CD14-positive monocyte (primary cell): ENCODE measurements at regions not wholly inside any gene's neighbourhood (a gene's known extent, or its start where the extent isn't known, plus 50 kb on each side); places are given as distances from the start of the nearest gene placed in this dataset.

Source experiments
- DNase-seq, 3 donors: peaks; one replicate each; pipeline ENCODE4 v3.0.0-alpha.2; 2011 to 2022
- H2AFZ ChIP-seq: 2 replicates; pipeline ENCODE4 v1.6.0; 2012; ENCODE audit warnings: mild to moderate bottlenecking, low read depth, low read length, inconsistent platforms; ENCODE audit not compliant: insufficient read depth, poor library complexity, severe bottlenecking
- H3K27ac ChIP-seq, 2 donors: 1 replicate in 1 of 2; 2 replicates in 1 of 2; pipeline ENCODE4 v1.5.1; 2012 to 2013; ENCODE audit warnings: low read length in 2 of 2, control low read depth in 1 of 2, inconsistent platforms in 1 of 2, low read depth in 1 of 2, mild to moderate bottlenecking in 1 of 2
- H3K27me3 ChIP-seq, 2 donors: one replicate each; pipeline versions ENCODE4 v1.6.0 to v1.6.1; 2011 to 2013; ENCODE audit warnings: low read length in 2 of 2; ENCODE audit not compliant: control insufficient read depth in 2 of 2, insufficient read depth in 2 of 2
- H3K36me3 ChIP-seq, 2 donors: replicated peaks in 1 of 2; 1 replicate in 1 of 2; 2 replicates in 1 of 2; pipeline versions ENCODE4 v1.5.1 to v1.6.1; 2012 to 2013; ENCODE audit warnings: low read length in 2 of 2, control low read depth in 1 of 2, inconsistent platforms in 1 of 2, mild to moderate bottlenecking in 1 of 2; ENCODE audit not compliant: insufficient read depth in 2 of 2, control insufficient read depth in 1 of 2
- H3K4me1 ChIP-seq, 2 donors: 1 replicate in 1 of 2; 2 replicates in 1 of 2; pipeline versions ENCODE4 v1.5.1 to v1.6.1; 2012 to 2013; ENCODE audit warnings: low read length in 2 of 2, control low read depth in 1 of 2, inconsistent platforms in 1 of 2, mild to moderate bottlenecking in 1 of 2, moderate library complexity in 1 of 2; ENCODE audit not compliant: insufficient read depth in 2 of 2, control insufficient read depth in 1 of 2
- H3K4me2 ChIP-seq: replicated peaks from 2 replicates; pipeline ENCODE3; 2012; ENCODE audit warnings: low read length, moderate library complexity, mild to moderate bottlenecking; ENCODE audit not compliant: poor library complexity, severe bottlenecking; ENCODE audit errors: extremely low read depth
- H3K4me3 ChIP-seq, 3 experiments: fragments of 200-600 bp in 1 of 3; sonication (generic) in 1 of 3; replicated peaks in 1 of 3; 1 replicate in 2 of 3; 2 replicates in 1 of 3; pipeline ENCODE4 v1.5.1; 2011 to 2013; ENCODE audit warnings: low read length in 3 of 3, mild to moderate bottlenecking in 3 of 3, control low read depth in 2 of 3, low read depth in 2 of 3, inconsistent platforms in 1 of 3, moderate library complexity in 1 of 3
- H3K79me2 ChIP-seq: 2 replicates; pipeline ENCODE4 v1.6.0; 2012; ENCODE audit warnings: mild to moderate bottlenecking, control low read depth, inconsistent platforms, low read length, moderate library complexity; ENCODE audit not compliant: insufficient read depth
- H3K9ac ChIP-seq: 2 replicates; pipeline ENCODE4 v1.6.0; 2017; ENCODE audit warnings: low read length, mild to moderate bottlenecking; ENCODE audit not compliant: insufficient read depth, poor library complexity, severe bottlenecking
- H3K9me3 ChIP-seq, 2 donors: replicated peaks in 1 of 2; 1 replicate in 1 of 2; 2 replicates in 1 of 2; pipeline versions ENCODE4 v1.5.1 to v1.6.1; 2012 to 2013; ENCODE audit warnings: low read length in 2 of 2, control low read depth in 1 of 2; ENCODE audit not compliant: control insufficient read depth in 1 of 2, insufficient read depth in 1 of 2
- H4K20me1 ChIP-seq: 2 replicates; pipeline ENCODE4 v1.6.0; 2012; ENCODE audit warnings: mild to moderate bottlenecking, low read length, control low read depth, moderate library complexity; ENCODE audit not compliant: insufficient read depth
- H3K27ac Mint-ChIP-seq, 7 donors: one replicate each; pipeline ENCODE4 v1.8.0; 2020; ENCODE audit warnings: mild to moderate bottlenecking in 7 of 7, mixed read lengths in 7 of 7, moderate library complexity in 6 of 7, inconsistent platforms in 2 of 7
- H3K27me3 Mint-ChIP-seq, 3 donors: one replicate each; pipeline ENCODE4 v1.8.0; 2021 to 2022; ENCODE audit warnings: low read depth in 3 of 3, mild to moderate bottlenecking in 3 of 3, mixed read lengths in 3 of 3, moderate library complexity in 3 of 3, inconsistent platforms in 1 of 3
- H3K36me3 Mint-ChIP-seq, 2 donors: one replicate each; pipeline ENCODE4 v1.8.0; 2020; ENCODE audit warnings: mixed read lengths in 2 of 2, inconsistent platforms in 1 of 2, mild to moderate bottlenecking in 1 of 2
- H3K4me1 Mint-ChIP-seq: one replicate; pipeline ENCODE4 v1.8.0; 2020; ENCODE audit warnings: mild to moderate bottlenecking, mixed read lengths
- H3K4me3 Mint-ChIP-seq, 2 donors: one replicate each; pipeline ENCODE4 v1.8.0; 2020; ENCODE audit warnings: mild to moderate bottlenecking in 2 of 2, mixed read lengths in 2 of 2, moderate library complexity in 1 of 2
- H3K9me3 Mint-ChIP-seq, 7 donors: one replicate each; pipeline ENCODE4 v1.8.0; 2020 to 2022; ENCODE audit warnings: mixed read lengths in 7 of 7, mild to moderate bottlenecking in 6 of 7, moderate library complexity in 6 of 7, inconsistent platforms in 2 of 7
- WGBS: methylation state at CpG from one replicate; pipeline ENCODE4 v1.1.5; 2013; ENCODE audit warnings: missing lambda C conversion rate; ENCODE audit not compliant: insufficient coverage; 5-methylcytosine and 5-hydroxymethylcytosine counted together
- intact Hi-C, 2 donors: fragments of 100-400 bp; cut with micrococcal nuclease; formaldehyde crosslinking; loops; one replicate each; pipeline versions ENCODE4 v1.15.0 to v1.15.1; 2023
- TF ChIP-seq, protein P1 (sequence below): fragments of 200-600 bp; IDR thresholded peaks from one replicate; pipeline ENCODE4 v1.8.0; 2022; ENCODE audit warnings: antibody characterized with exemption, mild to moderate bottlenecking

GRCh38 chr2:173772205-173772604, 193.0 kb downstream of the SP3 start:
- Mint-ChIP-seq H3K27me3 (peaks cover 16 to 37% (median 25%) of the 10 kb centered on the region in 3 donors), H3K4me3 (no peak overlapping the region), H3K4me1 (no peaks in the 10 kb centered on the region), H3K36me3 (no peaks in the 10 kb centered on the region), H3K9me3 (no peaks in the 10 kb centered on the region), H3K27ac (no peak overlapping the region)
- no peaks in the 10 kb centered on the region for H3K36me3 ChIP-seq
- H3K4me3 ChIP-seq, result no peak overlapping the region
- peaks cover 18% of the 10 kb centered on the region in 2 donors for H3K27me3 ChIP-seq
- no peaks in the 10 kb centered on the region for H3K9me3 ChIP-seq
- H3K4me1 ChIP-seq, result no peaks in the 10 kb centered on the region
- H3K4me2 ChIP-seq, result no peak overlapping the region
- no peak overlapping the region for H2AFZ ChIP-seq
- no peaks in the 10 kb centered on the region for H3K79me2 ChIP-seq
- no peak overlapping the region for H3K27ac ChIP-seq
- intact Hi-C loops, result no loop called here
- no peak for DNase-seq
- H4K20me1 ChIP-seq, result no peaks in the 10 kb centered on the region
- TF ChIP-seq, protein P1, sequence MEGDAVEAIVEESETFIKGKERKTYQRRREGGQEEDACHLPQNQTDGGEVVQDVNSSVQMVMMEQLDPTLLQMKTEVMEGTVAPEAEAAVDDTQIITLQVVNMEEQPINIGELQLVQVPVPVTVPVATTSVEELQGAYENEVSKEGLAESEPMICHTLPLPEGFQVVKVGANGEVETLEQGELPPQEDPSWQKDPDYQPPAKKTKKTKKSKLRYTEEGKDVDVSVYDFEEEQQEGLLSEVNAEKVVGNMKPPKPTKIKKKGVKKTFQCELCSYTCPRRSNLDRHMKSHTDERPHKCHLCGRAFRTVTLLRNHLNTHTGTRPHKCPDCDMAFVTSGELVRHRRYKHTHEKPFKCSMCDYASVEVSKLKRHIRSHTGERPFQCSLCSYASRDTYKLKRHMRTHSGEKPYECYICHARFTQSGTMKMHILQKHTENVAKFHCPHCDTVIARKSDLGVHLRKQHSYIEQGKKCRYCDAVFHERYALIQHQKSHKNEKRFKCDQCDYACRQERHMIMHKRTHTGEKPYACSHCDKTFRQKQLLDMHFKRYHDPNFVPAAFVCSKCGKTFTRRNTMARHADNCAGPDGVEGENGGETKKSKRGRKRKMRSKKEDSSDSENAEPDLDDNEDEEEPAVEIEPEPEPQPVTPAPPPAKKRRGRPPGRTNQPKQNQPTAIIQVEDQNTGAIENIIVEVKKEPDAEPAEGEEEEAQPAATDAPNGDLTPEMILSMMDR, result no peak
- H3K9ac ChIP-seq, result no peak overlapping the region
- WGBS, result 100% methylated on average over 2 of the region's 3 CpGs

- 89% methylated on average over 3 of the region's 4 CpGs for WGBS
- H3K27me3 ChIP-seq, result peaks cover 14 to 17% of the 10 kb centered on the region in 2 donors
- no peak overlapping the region for H3K27ac ChIP-seq
- H3K4me1 ChIP-seq, result no peaks in the 10 kb centered on the region
- H4K20me1 ChIP-seq, result no peaks in the 10 kb centered on the region
- Mint-ChIP-seq H3K4me1 (no peaks in the 10 kb centered on the region), H3K27me3 (peaks cover 16 to 32% (median 21%) of the 10 kb centered on the region in 3 donors), H3K36me3 (no peaks in the 10 kb centered on the region), H3K27ac (no peak overlapping the region), H3K4me3 (no peak overlapping the region), H3K9me3 (no peaks in the 10 kb centered on the region)
- H2AFZ ChIP-seq, result no peak overlapping the region
- H3K36me3 ChIP-seq, result no peaks in the 10 kb centered on the region
- no peak for DNase-seq
- no peak overlapping the region for H3K9ac ChIP-seq
- TF ChIP-seq, protein P1, result no peak
- H3K9me3 ChIP-seq, result no peaks in the 10 kb centered on the region
- no peaks in the 10 kb centered on the region for H3K79me2 ChIP-seq
- H3K4me2 ChIP-seq, result no peak overlapping the region
- intact Hi-C loops, result no loop called here
- no peak overlapping the region for H3K4me3 ChIP-seq
Observed at GRCh38 chr2:173773076-173773475, 192.1 kb downstream of the SP3 start.
